Mesenteric fat pad (tissue), 1 donor: ENCODE measurements at regions not wholly inside any gene's neighbourhood (a gene's known extent, or its start where the extent isn't known, plus 50 kb on each side); places are given as distances from the start of the nearest gene placed in this dataset.

ENCODE experiments used
- DNase-seq: peaks from one replicate; pipeline ENCODE4 v3.0.0-alpha.2; 2020; ENCODE audit warnings: low spot score
- donor health status: DM: yes; HTN: yes; CAD: no.

DNA sequence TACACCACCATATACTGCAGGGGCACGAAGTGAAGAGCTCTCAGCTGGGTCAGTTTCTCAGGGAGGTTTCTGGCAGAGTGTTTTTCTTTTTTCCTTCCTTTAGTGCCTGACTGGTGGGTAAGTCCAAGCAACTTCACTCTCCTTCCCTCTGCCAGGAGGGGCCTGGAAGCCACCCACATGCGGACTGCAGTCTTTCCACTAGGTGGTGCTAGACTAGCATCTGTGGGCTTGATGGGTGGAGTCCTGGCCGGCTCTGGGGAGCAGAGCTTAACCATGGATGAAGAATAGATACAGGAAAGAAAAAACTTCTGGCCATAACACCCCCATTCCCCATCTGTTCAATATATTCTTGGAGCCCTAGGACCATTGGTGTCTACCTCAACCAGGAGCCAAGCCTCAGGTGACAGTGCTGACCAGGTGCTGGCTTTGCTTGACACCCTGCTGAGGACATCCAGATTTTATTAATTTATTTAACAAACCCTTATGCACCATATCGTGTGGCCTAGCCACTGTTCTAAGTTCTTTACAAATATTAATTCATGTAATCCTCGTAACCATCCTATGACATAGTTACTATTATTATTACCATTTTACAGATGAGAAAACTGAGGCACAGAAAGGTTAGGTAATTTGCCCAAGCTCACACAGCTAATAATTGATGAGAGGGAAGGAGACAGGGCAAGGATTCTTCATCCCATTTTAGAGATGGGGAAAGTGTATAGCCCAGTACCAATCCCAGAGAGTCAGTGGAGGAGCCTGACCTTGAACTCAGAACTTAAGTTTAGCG is 126.7 kb upstream of the CSF3R start:
- DNase-seq, result no peak

DNA sequence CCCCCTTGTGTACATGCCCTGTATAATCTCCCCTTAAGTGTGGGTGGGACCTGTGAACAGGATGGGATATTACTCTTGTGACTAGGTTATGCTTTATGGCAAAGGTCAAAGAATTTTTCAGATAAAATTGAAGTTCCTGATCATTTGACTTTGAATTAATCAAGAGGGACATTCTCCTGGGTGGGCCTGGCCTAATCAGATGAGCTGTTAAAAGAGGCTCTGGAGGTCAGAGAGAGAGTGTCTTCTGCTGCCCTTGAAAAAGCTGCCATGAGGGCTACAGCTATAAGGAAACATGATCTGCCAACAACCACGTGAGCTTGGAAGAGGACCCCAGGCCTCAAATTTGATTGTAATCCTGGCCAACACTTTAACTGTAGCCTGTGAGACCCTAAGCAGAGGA is 125.6 kb upstream of the CSF3R start:
- DNase-seq, result no peak

DNA sequence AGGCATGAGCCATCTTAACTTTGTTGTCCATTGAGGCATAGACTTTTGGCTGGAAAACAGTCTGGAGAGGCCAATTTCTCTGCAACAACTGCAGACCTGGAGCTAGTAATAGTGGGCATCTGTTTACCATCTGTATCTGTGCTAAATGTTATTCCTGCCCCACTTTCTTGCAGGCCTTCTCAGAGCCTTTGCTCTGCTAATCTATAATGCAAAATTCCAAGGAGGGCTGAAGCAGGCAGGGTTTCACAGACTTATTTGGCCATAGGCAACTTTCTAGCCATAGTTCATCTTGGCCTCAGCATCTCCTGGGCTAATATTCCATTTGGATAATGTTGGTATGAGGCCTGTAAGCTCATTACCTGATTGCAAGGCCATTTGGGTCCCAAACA is 124.5 kb upstream of the CSF3R start:
- DNase-seq, result no peak

DNA sequence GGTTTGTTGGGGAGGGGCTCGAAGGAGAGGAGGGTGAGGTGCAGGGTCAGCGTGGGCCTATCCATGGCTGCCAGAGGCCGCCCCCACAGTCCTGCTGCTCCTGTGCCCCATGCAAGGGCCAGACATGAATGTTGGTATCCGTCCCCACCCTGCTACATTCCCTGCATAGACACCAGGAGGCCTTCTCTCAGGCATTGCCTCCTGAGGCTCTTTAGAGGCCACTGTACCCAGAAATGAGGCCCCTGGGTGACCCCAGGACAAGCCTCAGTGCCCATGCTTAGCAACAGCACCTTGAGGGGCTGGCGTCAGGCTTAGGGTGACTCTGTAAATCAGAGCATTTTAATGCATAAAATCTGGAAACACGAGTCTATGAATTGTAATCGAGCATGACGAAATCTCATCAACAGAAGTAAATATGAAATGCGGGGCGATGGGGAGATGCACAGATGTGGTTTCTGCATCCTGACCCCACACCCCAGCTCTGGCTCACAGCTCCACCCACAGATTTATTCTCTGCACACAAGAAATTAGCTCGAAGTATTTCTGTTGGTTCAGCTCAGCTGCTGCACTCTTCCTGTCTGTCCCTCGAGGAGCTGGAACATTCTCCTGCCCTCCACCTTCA is 124.0 kb upstream of the CSF3R start:
- no peak for DNase-seq

DNA sequence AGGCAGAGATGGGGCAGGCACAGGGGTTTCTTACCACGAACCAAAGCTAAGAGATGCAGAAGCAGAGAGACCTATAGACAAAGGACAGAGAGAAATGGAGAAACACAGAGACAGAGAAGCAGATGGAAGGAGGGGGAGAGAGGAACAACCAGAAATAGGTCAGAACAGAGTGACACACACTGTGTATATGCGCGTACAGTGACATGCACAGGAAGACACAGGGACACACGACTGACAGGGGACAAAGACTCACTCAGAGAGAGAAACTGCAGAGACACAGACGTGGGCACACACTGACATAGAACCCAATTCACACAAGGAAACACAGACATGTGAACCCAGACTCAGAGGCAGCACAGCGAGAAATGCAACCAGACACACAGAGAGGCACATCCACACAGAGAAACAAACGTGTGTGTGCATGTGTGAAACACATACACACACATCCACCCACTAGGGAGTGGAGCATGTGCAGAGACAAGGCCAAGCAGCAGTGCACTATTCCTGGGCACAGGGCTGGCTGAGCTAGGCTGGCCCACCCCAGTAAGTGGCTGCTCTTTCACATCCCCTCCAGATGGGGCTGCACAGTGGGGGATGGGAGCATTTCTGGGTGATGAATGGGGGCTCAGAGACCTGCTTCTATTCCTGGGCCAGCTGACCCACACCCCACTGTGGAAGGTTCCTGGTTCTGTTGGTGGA is 123.4 kb upstream of the CSF3R start:
- no peak for DNase-seq

DNA sequence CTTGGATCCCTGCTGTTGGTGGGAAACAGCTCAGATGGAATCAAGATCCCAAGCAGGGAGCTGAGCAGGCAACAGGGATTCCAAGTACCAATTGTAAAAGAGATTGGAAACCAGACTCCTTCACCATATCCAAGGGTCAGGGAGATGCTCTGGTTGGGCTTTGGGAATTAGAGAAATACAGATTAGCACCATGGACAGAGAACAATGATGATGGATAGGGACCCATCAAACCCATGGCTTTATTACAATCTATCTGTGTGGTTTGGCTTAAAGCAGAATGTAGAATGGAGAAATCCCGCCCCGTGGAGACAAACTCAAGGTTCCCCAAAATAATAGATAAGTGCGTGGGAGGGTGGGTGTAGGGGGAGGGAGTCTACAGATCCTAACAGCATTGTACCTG is 120.7 kb upstream of the CSF3R start:
- no peak for DNase-seq

DNA sequence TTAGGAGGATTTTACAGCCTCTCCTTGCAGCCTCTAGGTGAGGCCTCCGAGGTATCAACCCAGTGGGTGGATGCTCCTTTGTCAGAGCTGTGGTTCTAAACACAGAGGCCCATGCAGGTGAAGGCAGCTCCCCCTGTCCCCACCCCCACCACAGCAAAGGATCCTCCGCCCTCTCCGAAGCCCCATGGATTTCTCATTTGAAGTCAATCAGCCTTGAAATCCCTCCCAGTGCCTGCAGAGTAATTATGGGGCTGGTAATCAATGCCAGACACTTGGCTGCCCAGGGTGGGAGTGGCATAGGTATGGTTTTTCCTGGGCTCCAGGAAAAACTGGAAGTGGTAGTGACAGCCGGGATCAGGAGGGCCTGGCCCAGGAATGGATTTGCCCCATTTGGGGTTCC is 119.5 kb upstream of the CSF3R start:
- DNase-seq, result no peak

DNA sequence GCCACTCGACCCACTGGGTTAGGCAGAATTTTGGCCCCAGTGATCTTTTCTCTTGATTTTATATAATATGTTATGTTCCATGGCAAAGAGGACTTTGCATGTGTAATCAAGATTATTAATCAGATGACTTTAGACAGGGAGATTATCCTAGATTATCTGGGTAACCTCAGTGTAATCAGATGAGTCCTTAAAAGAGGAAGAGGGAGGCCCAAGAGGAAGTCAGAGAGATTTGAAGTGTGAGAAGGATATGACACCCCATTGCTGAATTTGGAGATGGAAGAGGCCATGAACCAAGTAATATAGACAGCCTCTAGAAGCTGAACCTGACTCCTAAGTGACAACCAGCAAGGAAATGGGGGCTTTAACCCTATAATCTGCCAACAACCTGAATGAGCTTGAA is 117.1 kb upstream of the CSF3R start:
- no peak for DNase-seq

DNA sequence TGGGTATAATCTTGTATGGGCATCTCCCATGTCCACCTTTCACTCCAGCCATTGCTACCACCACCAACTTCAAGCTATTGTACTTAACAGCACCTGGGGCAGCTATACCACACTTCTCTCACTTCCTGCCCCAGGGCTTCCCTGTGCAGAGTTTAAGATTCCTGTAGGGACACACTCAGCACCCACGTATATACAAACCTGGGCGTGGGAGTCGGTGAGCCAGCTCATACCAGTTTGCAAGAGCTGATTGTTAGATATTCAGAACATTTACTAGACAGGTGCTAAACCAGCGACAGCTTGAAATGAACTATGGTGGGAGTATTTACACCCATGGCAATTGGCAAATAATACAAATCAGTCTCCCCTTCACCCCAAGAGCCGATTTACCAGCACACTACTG is 114.8 kb upstream of the CSF3R start:
- DNase-seq, result no peak

DNA sequence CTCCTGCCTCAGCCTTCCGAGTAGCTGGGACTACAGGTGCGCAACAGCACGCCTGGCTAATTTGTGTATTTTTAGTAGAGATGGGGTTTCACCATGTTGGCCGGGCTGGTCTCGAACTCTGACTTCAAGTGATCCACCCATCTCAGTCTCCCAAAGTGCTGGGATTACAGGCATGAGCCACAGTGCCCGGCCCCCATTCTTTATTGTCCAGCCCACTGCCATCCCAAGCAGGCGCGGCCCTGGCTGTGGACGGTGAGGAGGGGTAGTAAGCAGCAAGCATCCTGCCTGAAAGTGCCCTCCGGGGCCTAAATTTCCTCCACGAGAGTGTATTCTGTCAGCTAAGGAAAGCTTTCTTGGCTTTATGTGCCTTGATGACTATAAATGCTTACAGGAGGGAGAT is 113.2 kb upstream of the CSF3R start:
- no peak for DNase-seq

DNA sequence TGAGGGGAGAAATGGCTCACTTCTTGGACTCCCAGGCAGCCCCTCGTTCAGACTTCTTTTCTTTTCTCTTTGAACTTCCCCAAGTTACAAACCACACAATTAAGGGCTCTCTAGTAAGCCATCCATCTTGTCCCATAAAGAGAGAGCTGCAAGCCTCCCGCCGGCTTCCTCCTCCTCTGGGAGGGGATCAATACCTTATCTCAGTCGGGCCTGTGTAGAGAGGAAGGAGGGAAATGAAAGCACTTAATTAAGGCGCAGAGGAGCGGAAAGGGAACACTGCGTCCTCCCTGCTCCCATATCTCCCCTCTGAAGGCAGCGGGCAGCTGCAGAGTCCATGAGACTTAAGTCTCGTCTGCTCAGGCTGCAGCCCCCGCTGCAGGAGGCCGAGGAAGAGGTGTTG is 112.6 kb upstream of the CSF3R start:
- DNase-seq, result no peak

DNA sequence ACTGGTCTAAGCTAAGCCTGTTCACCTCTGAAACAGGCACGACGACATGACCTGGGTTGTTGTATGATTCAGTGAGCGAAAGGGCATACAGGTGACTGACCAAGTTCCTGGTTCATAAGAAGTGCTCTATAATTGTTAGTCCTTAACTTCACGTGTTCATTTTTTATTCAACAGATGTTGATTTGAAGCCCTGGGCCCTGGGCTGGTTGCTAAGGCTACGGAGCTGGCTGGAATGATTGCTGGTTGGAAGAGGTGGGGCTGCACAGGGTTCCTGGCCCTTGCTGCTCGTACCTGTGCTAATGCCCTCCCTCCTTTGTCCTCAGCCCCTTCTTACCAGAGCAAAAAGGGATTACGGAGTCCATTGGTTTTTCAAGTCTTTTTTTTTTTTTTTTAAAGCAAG is 111.3 kb upstream of the CSF3R start:
- no peak for DNase-seq

DNA sequence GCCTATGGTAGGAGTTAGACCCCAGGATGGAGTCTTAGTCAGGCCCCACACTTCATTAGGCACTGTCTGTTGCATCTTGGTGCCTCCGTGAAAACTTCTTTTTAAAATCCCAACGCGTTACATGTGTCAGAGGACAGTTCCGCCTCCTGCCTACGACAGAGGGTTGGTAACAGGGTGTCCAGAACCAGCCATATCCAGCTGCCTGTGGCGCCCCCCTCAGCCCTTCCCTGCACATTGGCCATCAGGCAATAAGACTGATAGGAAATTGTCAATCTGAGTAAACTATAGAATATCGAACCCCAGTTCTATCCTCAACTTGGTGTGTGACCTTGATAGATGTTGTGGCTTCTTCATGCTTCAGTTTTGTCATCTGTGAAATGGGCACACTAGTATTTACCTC is 108.6 kb upstream of the CSF3R start:
- no peak for DNase-seq

DNA sequence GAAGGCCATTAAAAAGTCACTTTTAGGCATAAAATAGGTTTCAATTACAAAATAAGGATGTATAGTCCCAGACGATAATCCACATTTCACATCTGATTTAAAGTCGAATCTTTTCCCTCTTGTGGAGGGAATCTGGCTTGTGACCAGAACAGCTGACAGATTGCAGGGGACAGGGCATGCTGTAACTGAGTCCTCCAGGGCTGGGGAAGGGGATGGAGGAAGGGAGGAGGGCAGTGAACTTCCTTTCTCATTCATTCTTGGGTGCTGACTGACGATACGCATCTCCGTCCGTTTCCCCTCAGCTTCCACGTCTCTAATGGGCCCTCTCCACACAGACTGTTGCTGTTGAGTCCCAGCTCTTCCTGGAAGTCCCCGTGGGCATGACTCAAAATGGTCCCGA is 108.1 kb upstream of the CSF3R start:
- DNase-seq, result no peak

DNA sequence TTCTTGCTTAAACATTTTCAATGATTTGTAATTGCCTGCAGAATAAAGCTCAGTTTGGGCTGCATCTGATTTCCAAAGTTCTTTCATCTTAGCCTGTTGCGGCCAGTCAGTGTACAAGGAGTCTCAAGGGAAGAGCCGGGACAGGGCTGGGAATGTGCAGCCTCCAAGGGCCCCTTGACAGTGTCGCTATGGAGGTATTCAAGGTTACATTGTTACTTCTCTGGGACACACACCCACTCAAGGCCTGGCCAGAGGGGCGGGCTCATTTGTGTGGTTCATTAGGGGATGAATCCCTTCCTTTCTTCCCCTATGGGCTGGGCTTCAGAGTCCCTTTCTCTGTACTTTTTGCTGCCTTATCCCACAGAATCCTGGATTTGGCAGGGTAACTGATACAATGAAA is 107.6 kb upstream of the CSF3R start:
- no peak for DNase-seq

DNA sequence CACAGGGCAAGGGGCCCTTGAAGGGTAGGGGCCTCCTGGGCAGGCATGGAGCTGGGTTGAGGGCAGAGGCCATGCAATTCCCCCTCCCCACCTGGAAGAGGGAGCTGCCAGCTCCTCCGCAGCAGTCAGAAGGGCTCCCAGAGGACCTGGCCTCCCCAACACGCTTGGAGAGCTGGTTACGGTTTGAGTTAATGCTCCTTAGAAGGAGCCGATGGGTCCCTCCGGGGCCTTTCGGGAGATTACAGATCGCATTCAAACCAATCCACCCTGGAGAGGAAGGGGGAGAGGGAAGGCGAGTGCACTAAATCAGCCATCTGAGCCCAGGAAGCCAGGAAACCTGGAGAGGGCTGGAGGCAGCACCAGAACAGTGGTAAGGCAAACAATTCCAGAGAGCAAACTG is 106.3 kb upstream of the CSF3R start:
- no peak for DNase-seq

DNA sequence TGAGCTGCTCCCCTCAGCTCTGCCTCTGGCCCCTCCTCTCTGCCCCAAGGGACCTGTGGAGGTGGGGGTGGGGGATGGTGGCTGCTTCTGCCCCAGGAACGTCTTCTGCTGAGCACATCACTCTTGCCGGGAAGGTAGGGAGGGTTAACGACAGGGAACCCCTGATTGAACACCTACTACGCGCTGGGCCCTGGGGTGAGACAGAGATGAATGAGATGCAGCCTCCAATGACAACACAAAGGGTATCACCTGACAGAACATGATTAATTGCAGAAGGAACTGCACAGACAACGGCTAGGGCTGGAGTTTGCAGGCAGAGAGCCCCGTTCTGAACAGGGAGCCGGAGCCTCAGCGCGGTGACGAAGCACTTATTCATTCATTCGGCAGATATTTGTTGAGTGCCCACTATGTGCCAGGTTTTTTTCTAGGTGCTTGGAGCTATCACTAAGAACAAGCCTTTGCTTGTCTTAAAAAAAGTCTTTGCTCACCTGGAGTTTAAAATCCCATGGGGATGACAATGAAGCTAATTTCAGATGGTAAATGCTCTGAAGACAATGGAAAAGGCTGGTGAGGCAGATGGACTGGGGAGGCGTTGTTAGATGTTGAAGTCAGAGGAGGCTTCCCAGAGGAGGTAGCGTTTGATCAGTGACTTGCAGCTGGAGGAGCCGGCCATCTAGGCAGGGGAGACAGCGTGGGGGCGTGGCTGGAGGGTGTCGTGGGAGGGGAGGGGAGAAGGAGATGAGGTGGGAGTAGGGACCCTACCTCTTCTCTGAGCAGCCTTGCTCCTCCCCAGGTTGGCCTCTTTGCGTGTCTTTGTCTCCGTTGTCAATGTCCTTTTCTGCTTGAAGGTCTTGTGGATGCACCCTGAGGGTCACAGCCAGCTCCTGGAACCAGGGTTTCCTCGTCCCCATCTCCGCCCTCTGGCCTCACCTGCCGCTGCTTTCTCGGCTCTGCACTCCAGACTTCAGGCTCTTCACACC is 103.1 kb upstream of the CSF3R start:
- DNase-seq, result no peak

DNA sequence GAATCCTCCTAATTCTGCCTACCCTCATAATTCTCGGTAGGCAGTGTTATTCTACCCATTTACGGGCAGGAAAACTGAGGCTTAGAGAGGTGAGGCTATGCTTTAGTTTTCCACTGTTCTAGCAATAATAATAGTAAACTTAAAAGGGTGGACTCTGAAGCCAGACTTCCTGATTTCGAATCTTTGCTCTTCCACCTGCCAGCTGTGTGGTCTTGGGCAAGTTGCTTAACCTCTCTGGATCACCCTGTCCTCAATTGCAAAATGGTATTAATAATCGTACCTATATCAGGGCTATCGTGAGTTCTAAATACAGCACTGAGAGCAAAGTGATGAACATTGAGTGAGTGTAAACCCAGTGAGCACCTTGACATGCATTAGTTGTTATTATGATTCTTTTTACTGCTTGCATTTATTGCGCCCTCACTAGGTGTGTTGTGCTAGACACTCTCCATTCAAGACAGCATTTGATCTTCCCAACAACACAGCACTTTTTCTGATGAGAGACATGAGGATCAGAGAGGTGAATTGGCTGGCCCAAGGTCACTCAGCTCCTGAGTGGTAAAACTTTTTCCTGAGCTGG is 102.3 kb upstream of the CSF3R start:
- DNase-seq, result no peak

DNA sequence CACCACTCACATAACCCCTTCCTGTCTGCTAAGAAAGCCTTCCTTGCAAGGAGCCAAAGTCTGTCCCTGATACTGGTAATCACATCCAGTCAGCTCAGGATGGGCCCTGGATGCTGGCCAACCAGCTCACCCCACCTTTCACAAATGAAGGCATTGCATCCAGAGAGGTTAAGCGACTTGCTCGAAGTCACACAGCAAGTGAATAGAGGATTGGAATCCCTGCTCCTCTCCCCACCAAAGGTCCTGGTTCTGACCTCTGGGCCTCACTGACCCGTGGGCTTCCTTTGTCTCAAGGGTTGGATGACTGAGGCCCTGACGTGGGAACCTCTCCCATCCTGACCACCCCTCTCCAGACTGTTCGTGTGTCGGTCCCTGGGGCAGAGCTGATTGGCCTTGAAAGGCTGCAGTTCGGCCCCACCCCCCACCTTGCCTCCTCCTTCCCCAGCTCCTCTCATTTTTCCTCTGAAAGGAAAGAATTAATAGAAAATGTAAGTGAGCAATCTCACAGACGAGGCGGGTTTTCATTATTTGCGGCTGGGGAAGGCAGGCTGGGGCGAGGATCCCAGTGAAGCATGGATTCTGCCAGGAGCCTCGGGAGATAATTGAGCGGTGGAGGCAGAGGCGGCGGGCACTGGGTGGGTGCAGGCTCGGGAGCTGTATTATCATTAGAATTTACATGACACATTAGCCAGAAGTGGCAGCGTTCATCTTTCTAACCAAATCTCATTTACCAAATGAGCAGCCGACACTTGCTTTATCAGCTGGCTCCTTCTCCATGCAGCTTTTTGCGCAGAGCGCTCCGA is 101.5 kb upstream of the CSF3R start:
- DNase-seq, result no peak

DNA sequence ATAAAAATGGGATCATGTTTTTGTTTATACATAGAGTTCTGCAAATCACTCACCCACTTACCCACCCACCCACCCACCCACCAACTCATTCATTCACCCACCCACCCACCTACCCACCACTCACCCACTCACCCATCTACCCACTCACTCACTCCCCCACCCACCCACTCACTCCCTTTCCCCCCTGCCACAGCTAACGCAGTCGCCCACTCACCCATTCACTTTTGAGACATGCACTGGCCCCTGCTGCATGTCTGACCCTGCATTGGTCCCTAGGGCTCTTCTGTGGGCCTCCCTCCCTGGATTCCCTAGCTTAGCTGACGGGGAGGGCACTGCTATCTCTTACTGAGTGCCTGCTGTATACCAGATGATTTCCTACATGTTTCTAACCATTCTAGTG is 100.4 kb upstream of the CSF3R start:
- no peak for DNase-seq
